Neural progenitor cell (in vitro differentiated cells): ENCODE measurements at regions not wholly inside any gene's neighbourhood (a gene's known extent, or its start where the extent isn't known, plus 50 kb on each side); places are given as distances from the start of the nearest gene placed in this dataset.

Experiments
- DNase-seq: peaks from one replicate; pipeline ENCODE4 v3.0.0-alpha.2; 2016; ENCODE audit warnings: low spot score
- H2AFZ ChIP-seq: fragments of 200-600 bp; sonication (generic); replicated peaks from 2 replicates; pipeline ENCODE4 v1.6.1; 2016; ENCODE audit warnings: antibody characterized with exemption
- H3F3A ChIP-seq: fragments of 200-600 bp; sonication (generic); 2 replicates; pipeline ENCODE4 v1.6.1; 2016; ENCODE audit warnings: antibody characterized with exemption, low read depth
- H3K27ac ChIP-seq: fragments of 200-600 bp; sonication (generic); 2 replicates; pipeline ENCODE4 v1.5.1; 2016; ENCODE audit warnings: mild to moderate bottlenecking
- H3K27me3 ChIP-seq: fragments of 200-600 bp; sonication (generic); 2 replicates; pipeline ENCODE4 v1.6.1; 2016; ENCODE audit warnings: mild to moderate bottlenecking, moderate library complexity
- H3K36me3 ChIP-seq: fragments of 200-600 bp; sonication (generic); 2 replicates; pipeline ENCODE4 v1.5.1; 2016
- H3K4me1 ChIP-seq: fragments of 200-600 bp; sonication (generic); 2 replicates; pipeline ENCODE4 v1.6.1; 2016; ENCODE audit warnings: mixed run types
- H3K4me2 ChIP-seq: fragments of 200-600 bp; sonication (generic); 2 replicates; pipeline ENCODE4 v1.6.1; 2016
- H3K4me3 ChIP-seq: fragments of 200-600 bp; sonication (generic); 2 replicates; pipeline ENCODE4 v1.5.1; 2016
- H3K79me2 ChIP-seq: fragments of 200-600 bp; sonication (generic); 2 replicates; pipeline ENCODE4 v1.6.1; 2016; ENCODE audit warnings: low read depth
- H3K9ac ChIP-seq: fragments of 200-600 bp; sonication (generic); 2 replicates; pipeline ENCODE4 v1.6.1; 2016
- H3K9me3 ChIP-seq: fragments of 200-600 bp; sonication (generic); 2 replicates; pipeline ENCODE4 v1.5.1; 2016; ENCODE audit warnings: low read depth
- H4K20me1 ChIP-seq: fragments of 200-600 bp; sonication (generic); 2 replicates; pipeline ENCODE4 v1.6.1; 2016; ENCODE audit warnings: low read depth
- H3K27ac Mint-ChIP-seq: 3 replicates; pipeline ENCODE4 v1.8.0; 2021; ENCODE audit warnings: mixed read lengths
- H3K27me3 Mint-ChIP-seq: 2 replicates; pipeline ENCODE4 v1.8.0; 2022; ENCODE audit warnings: low read depth, mild to moderate bottlenecking, inconsistent platforms, moderate library complexity, mixed read lengths; ENCODE audit not compliant: insufficient read depth
- H3K36me3 Mint-ChIP-seq: 3 replicates; pipeline ENCODE4 v1.8.0; 2021; ENCODE audit warnings: mixed read lengths
- H3K4me1 Mint-ChIP-seq: 3 replicates; pipeline ENCODE4 v1.8.0; 2021; ENCODE audit warnings: mixed read lengths
- H3K4me3 Mint-ChIP-seq: 3 replicates; pipeline ENCODE4 v1.8.0; 2021; ENCODE audit warnings: mild to moderate bottlenecking, moderate library complexity, mixed read lengths
- H3K9me3 Mint-ChIP-seq: 3 replicates; pipeline ENCODE4 v1.8.0; 2020; ENCODE audit warnings: mixed read lengths
- EZH2 ChIP-seq: fragments of 200-600 bp; sonication (generic); IDR thresholded peaks from 2 replicates; pipeline ENCODE4 v1.6.1; 2017; ENCODE audit warnings: antibody characterized with exemption, mild to moderate bottlenecking, moderate library complexity
- EZH2phosphoT487 ChIP-seq: fragments of 200-600 bp; sonication (generic); IDR thresholded peaks from 2 replicates; pipeline ENCODE4 v1.6.1; 2017; ENCODE audit warnings: antibody characterized with exemption
- TF ChIP-seq, protein P1 (sequence below): fragments of 200-600 bp; sonication (generic); IDR thresholded peaks from 2 replicates; pipeline ENCODE4 v1.5.1; 2017; ENCODE audit warnings: antibody characterized with exemption, mild to moderate bottlenecking

- H3K4me2 ChIP-seq: no peak overlapping the region
- no peaks in the 10 kb centered on the region for H3K79me2 ChIP-seq
- no peaks in the 10 kb centered on the region for H3K36me3 ChIP-seq
- Mint-ChIP-seq H3K4me1 (no peaks in the 10 kb centered on the region), H3K9me3 (peaks cover 6% of the 10 kb centered on the region), H3K27ac (no peak overlapping the region), H3K4me3 (no peak overlapping the region), H3K27me3 (peaks cover 2% of the 10 kb centered on the region), H3K36me3 (no peaks in the 10 kb centered on the region)
- H4K20me1 ChIP-seq: no peaks in the 10 kb centered on the region
- no peak for TF ChIP-seq EZH2phosphoT487
- TF ChIP-seq, protein P1, sequence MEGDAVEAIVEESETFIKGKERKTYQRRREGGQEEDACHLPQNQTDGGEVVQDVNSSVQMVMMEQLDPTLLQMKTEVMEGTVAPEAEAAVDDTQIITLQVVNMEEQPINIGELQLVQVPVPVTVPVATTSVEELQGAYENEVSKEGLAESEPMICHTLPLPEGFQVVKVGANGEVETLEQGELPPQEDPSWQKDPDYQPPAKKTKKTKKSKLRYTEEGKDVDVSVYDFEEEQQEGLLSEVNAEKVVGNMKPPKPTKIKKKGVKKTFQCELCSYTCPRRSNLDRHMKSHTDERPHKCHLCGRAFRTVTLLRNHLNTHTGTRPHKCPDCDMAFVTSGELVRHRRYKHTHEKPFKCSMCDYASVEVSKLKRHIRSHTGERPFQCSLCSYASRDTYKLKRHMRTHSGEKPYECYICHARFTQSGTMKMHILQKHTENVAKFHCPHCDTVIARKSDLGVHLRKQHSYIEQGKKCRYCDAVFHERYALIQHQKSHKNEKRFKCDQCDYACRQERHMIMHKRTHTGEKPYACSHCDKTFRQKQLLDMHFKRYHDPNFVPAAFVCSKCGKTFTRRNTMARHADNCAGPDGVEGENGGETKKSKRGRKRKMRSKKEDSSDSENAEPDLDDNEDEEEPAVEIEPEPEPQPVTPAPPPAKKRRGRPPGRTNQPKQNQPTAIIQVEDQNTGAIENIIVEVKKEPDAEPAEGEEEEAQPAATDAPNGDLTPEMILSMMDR: no peak
- no peak for TF ChIP-seq EZH2
- no peak overlapping the region for H3K9ac ChIP-seq
- no peaks in the 10 kb centered on the region for H3K27me3 ChIP-seq
- no peak overlapping the region for H3K27ac ChIP-seq
- H2AFZ ChIP-seq: no peak overlapping the region
- no peaks in the 10 kb centered on the region for H3F3A ChIP-seq
- no peaks in the 10 kb centered on the region for H3K4me1 ChIP-seq
- H3K4me3 ChIP-seq: no peak overlapping the region
- no peak for DNase-seq
- H3K9me3 ChIP-seq: peaks cover 5% of the 10 kb centered on the region
These were observed 335.7 kb upstream of the HTR2A start for GRCh38 chr13:47232516-47232915.

GRCh38 chr13:47230155-47230554 is 333.3 kb upstream of the HTR2A start:
- H4K20me1 ChIP-seq: no peaks in the 10 kb centered on the region
- H3K4me1 Mint-ChIP-seq: no peaks in the 10 kb centered on the region

GRCh38 chr13:47226516-47226915 is 329.7 kb upstream of the HTR2A start:
- Histone ChIP-seq H3K4me1 (no peaks in the 10 kb centered on the region), H4K20me1 (no peaks in the 10 kb centered on the region), H3K27ac (no peak overlapping the region), H3K4me2 (no peak overlapping the region), H3K9ac (no peak overlapping the region), H2AFZ (no peak overlapping the region), H3K4me3 (no peak overlapping the region), H3F3A (no peaks in the 10 kb centered on the region), H3K36me3 (no peaks in the 10 kb centered on the region), H3K79me2 (no peaks in the 10 kb centered on the region), H3K27me3 (no peaks in the 10 kb centered on the region), H3K9me3 (peaks cover 5% of the 10 kb centered on the region)
- H3K9me3 Mint-ChIP-seq: peaks cover 6% of the 10 kb centered on the region
- H3K36me3 Mint-ChIP-seq: no peaks in the 10 kb centered on the region
- H3K4me3 Mint-ChIP-seq: no peak overlapping the region
- DNase-seq: no peak
- no peak overlapping the region for H3K27ac Mint-ChIP-seq
- TF ChIP-seq EZH2phosphoT487: no peak
- no peak for TF ChIP-seq EZH2
- TF ChIP-seq, protein P1: no peak
- no peaks in the 10 kb centered on the region for H3K27me3 Mint-ChIP-seq
- H3K4me1 Mint-ChIP-seq: no peaks in the 10 kb centered on the region

More at GRCh38 chr13:47230155-47230554, 333.3 kb upstream of the HTR2A start:
- no peaks in the 10 kb centered on the region for H3K4me1 ChIP-seq
- no peaks in the 10 kb centered on the region for H3K36me3 ChIP-seq
- H3K27ac ChIP-seq: no peak overlapping the region
- no peak overlapping the region for H3K4me3 Mint-ChIP-seq
- no peaks in the 10 kb centered on the region for H3K36me3 Mint-ChIP-seq
- H2AFZ ChIP-seq: no peak overlapping the region
- no peak for DNase-seq
- H3K4me3 ChIP-seq: no peak overlapping the region
- no peaks in the 10 kb centered on the region for H3K27me3 ChIP-seq
- no peak overlapping the region for H3K27ac Mint-ChIP-seq
- no peak overlapping the region for H3K9ac ChIP-seq
- TF ChIP-seq, protein P1: no peak
- no peak for TF ChIP-seq EZH2phosphoT487
- TF ChIP-seq EZH2: no peak
- H3F3A ChIP-seq: no peaks in the 10 kb centered on the region
- no peaks in the 10 kb centered on the region for H3K79me2 ChIP-seq
- H3K4me2 ChIP-seq: no peak overlapping the region
- H3K27me3 Mint-ChIP-seq: no peaks in the 10 kb centered on the region
- H3K9me3 ChIP-seq: peaks cover 5% of the 10 kb centered on the region
- H3K9me3 Mint-ChIP-seq: peaks cover 6% of the 10 kb centered on the region
